ENCODE measurements at regions not wholly inside any gene's neighbourhood (a gene's known extent, or its start where the extent isn't known, plus 50 kb on each side); places are given as distances from the start of the nearest gene placed in this dataset.

GRCh38 chr13:73957889-73958288 is 176.3 kb downstream of the KLF12 start:
- TF ChIP-seq, protein P1, sequence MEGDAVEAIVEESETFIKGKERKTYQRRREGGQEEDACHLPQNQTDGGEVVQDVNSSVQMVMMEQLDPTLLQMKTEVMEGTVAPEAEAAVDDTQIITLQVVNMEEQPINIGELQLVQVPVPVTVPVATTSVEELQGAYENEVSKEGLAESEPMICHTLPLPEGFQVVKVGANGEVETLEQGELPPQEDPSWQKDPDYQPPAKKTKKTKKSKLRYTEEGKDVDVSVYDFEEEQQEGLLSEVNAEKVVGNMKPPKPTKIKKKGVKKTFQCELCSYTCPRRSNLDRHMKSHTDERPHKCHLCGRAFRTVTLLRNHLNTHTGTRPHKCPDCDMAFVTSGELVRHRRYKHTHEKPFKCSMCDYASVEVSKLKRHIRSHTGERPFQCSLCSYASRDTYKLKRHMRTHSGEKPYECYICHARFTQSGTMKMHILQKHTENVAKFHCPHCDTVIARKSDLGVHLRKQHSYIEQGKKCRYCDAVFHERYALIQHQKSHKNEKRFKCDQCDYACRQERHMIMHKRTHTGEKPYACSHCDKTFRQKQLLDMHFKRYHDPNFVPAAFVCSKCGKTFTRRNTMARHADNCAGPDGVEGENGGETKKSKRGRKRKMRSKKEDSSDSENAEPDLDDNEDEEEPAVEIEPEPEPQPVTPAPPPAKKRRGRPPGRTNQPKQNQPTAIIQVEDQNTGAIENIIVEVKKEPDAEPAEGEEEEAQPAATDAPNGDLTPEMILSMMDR (IDR thresholded peaks at IDR 0.05) = no peak
- no peak for TF ChIP-seq POLR2A (IDR thresholded peaks at IDR 0.05)
- no peak for TF ChIP-seq EP300 (IDR thresholded peaks at IDR 0.05)
